MV-4-11 (cell line): ENCODE measurements at regions not wholly inside any gene's neighbourhood (a gene's known extent, or its start where the extent isn't known, plus 50 kb on each side); places are given as distances from the start of the nearest gene placed in this dataset.
A peak's percentile ranks its signal among the peaks of the same experiment; 100 is the strongest.

Source experiments
- DNase-seq: peaks from one replicate; lab custom pipeline; 2025; lab: John Stamatoyannopoulos, UW

- no peak for DNase-seq
Observed at GRCh38 chr5:125138266-125138665, 391.8 kb upstream of the ZNF608 start.

DNA sequence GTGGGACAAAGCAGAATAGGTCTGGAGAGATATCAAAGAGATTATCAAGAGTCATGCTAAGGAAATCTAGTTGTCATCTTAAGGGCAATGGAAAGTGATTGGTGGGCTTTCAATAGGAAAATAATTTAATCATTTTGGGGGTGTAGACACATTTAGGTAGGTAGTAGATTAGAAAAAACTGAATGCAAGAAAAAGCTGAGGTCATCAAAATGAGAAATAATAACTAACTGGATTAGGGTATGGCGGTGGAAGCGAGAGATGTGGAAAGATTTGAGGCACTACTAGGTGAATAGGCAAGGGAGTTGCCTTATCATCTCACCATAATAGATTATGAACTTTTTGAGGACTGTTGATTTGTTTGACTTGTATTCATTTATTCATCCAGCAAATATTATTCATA, 393.2 kb upstream of the ZNF608 start:
- no peak for DNase-seq

DNA sequence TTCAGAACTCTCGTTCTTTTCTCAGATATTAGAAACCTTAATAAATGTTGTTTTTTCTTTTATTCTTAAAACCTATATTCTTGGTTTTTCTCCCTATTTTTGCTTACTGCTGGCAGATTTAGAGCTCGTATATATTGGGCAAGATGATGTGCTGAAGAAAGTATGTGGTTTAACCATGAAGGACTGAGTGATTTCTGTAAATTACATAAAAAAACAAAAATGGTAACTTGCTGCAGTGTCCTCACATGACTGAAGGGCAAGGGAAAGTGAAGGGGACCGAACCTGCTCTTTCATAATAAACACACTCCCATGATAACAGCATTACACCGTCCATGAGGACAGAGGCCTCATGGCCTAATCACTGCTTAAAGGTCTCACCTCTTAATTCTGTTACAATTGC, 393.8 kb upstream of the ZNF608 start:
- DNase-seq = no peak

- DNase-seq = no peak
Observed at GRCh38 chr5:125140855-125141254, 394.4 kb upstream of the ZNF608 start.

GRCh38 chr5:125142458-125142857, 396.0 kb upstream of the ZNF608 start:
- no peak for DNase-seq

DNA sequence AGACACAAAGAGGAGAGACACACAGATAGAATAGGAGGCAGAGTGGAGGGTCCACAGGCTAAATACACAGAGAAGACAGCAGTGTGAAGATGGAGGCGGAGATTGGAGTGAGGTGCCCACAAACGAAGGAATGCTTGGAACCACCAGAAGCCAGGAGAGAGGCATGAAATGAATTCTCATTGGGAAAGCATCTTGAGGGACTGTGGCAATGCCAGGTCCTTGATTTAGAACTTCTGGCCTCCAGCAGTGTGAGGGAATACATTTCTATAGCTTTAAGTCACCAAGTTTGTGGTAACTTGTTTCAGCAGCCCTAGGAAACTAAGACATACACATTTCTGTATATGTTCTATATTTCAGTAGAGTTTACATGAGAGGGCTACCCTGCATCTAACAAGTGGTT, 396.6 kb upstream of the ZNF608 start:
- DNase-seq = no peak

DNA sequence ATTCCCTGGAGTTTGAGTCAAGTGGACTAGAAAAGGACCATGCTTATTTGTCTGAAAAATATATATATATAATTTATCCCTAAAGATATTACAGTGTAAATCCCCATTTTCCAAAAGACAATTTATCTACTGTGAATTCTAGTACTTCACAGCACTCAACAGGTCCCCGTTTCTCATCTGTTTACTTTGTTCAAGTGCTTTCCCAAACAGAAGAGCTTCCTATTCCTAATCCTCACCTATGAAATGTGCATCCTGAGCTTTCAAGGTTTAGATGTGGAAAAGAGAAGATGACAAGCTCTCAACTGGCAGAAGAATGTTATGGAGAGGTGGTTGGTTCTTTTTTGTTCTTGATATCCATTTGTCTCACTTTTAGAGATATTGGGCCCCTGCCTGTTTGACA, 401.6 kb upstream of the ZNF608 start:
- DNase-seq = no peak

- DNase-seq = no peak
Observed at GRCh38 chr5:125148706-125149105, 402.3 kb upstream of the ZNF608 start.

GRCh38 chr5:125149110-125149509, 402.7 kb upstream of the ZNF608 start:
- DNase-seq = no peak

- DNase-seq = no peak
Observed at GRCh38 chr5:125149527-125149926, 403.1 kb upstream of the ZNF608 start.

- no peak for DNase-seq
Observed at GRCh38 chr5:125150041-125150669, 403.7 kb upstream of the ZNF608 start.

GRCh38 chr5:125151150-125151900, 404.9 kb upstream of the ZNF608 start:
- DNase-seq = no peak

- DNase-seq = peak; percentile 56
Observed at GRCh38 chr5:125152044-125152443, 405.6 kb upstream of the ZNF608 start.

- DNase-seq = no peak
Observed at GRCh38 chr5:125152461-125153189, 406.2 kb upstream of the ZNF608 start.

DNA sequence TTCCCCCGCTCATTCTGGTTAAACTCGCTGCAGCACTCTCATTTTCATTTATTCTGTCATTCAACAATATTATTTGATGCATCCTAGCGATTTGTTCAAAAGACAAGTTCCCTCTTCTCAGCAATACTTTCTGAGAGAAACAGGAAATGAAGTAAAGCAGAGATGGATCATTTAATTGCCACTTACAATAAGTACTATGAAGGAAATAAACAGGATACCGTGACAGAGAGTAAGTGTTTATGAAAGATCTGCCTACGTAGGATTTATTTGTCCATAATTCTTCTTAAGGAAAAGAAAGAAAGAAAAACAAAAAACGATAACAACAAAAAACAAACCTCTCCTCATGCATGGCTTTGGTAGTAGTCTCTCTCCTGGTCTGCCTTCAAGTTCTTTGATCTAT, 406.8 kb upstream of the ZNF608 start:
- no peak for DNase-seq

GRCh38 chr5:125154301-125155110, 408.1 kb upstream of the ZNF608 start:
- DNase-seq = no peak

DNA sequence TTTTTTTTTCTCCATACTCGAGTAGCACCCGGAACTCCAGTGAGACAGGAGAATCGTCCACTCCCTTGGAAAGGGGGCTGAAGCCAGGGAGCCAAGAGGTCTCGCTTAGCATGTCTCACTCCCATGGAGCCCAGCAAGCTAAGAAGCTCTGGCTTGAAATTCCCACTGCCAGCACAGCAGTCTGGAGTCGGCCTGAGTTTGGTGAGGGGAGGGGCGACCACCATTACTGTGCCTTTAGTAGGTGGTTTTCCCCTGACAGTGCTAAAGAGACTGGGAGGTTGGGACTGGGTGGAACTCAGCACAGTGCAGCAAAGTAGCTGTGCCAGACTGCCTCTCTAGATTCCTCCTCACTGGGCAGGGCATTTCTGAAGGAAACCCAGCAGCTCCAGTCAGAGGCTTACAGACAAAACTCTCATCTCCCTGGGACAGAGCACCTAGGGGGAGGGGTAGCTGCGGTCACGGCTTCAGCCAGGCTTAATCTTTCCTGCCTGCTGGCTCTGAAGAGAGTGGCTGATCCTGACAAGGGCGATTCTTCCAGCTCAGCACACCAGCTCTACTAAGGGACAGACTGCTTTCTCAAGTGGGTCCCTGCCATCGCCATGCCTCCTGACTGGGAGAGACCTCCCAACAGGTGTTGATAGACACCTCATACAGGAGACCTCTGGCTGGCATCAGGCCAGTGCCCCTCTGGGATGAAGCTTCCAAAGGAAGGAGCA, 414.5 kb upstream of the ZNF608 start:
- DNase-seq = no peak

GRCh38 chr5:125162714-125163113, 416.3 kb upstream of the ZNF608 start:
- DNase-seq = no peak

DNA sequence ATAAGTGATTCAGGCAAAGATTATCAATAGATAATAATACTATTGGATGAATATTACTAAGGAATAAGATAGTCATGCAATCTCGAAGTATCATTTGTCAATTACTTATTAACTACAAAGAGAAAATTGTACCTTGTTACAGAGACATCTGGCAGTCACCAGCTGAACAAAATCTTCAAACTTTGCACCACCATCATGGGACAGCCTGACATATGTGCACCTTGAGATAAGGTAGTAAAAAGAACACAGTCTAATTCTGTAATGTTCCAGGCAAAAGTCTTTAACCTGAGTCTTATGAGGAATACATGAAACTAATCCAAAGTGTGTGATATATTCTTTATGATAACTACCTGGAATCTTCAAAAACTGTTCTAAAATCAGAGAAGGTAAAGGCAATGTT, 423.0 kb upstream of the ZNF608 start:
- no peak for DNase-seq

- DNase-seq = no peak
Observed at GRCh38 chr5:125171641-125172040, 425.2 kb upstream of the ZNF608 start.

DNA sequence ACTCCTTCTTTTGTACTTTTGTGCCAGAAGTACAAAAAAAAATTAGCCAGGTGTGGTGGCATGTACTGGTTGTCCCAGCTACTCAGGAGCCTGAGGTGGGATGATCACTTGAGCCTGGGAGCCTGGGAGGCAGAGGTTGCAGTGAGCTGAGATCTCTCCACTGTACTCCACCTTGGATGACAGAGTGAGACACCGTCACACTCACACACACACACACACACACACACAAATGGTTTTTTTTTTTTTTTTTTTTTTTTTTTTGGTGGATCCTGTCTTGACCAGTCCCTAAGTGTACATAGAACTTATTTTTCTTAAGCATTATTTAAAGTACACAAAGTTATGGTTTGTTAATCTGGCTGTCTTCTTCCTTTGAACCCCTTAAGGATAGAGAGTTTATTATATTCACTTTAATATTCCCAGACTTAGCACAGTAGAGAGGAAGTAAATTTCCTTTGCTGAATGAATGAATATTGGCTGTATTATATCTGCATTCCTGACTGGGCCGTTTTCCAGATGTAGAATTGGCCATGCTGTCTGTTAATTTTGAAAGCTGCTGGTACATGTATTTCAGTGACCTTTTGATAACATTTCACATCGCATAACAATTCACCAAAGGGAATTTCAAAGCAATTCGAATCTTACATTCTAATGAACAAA, 429.0 kb upstream of the ZNF608 start:
- DNase-seq = no peak
